HL-60/S4 treated with retinoic acid at 250 ng/mL for 4 days and 3 days (cell line): ENCODE measurements at regions not wholly inside any gene's neighbourhood (a gene's known extent, or its start where the extent isn't known, plus 50 kb on each side); places are given as distances from the start of the nearest gene placed in this dataset.

Source experiments
- in situ Hi-C: fragments of 300-500 bp; cut with MboI; formaldehyde crosslinking; loops from 2 replicates; pipeline ENCODE4 v1.7.0; 2022; ENCODE audit warnings: low sequenced_read_pairs

GRCh38 chr20:4070323-4071177 is 55.2 kb upstream of the RNF24 start:
- in situ Hi-C loops: loop anchor here (5.0 kb wide), 1 partner anchor 48 kb away; no protein-coding TSS in a partner anchor

GRCh38 chr20:4069751-4070150 is 54.4 kb upstream of the RNF24 start:
- in situ Hi-C loops: loop anchor here (5.0 kb wide), 1 partner anchor 47 kb away; no protein-coding TSS in a partner anchor

GRCh38 chr20:4068708-4069107 is 53.4 kb upstream of the RNF24 start:
- in situ Hi-C loops: no loop called here

- in situ Hi-C loops: no loop called here
These were observed 52.4 kb upstream of the RNF24 start for GRCh38 chr20:4067600-4068261.

- in situ Hi-C loops: no loop called here
These were observed 51.2 kb upstream of the RNF24 start for GRCh38 chr20:4066551-4066950.

- in situ Hi-C loops: no loop called here
These were observed 50.1 kb upstream of the RNF24 start for GRCh38 chr20:4065391-4065844.
